Progenitor cell of endocrine pancreas (in vitro differentiated cells): ENCODE measurements at regions not wholly inside any gene's neighbourhood (a gene's known extent, or its start where the extent isn't known, plus 50 kb on each side); places are given as distances from the start of the nearest gene placed in this dataset.

Experiments
- DNase-seq: peaks from one replicate; pipeline ENCODE4 v3.0.0; 2021; ENCODE audit warnings: low spot score; ENCODE audit not compliant: unreplicated experiment
- H3K27ac Mint-ChIP-seq: 2 replicates; pipeline ENCODE4 v1.8.0; 2021; ENCODE audit warnings: mild to moderate bottlenecking, moderate library complexity, mixed read lengths
- H3K27me3 Mint-ChIP-seq: 2 replicates; pipeline ENCODE4 v1.8.0; 2021; ENCODE audit warnings: mixed read lengths
- H3K36me3 Mint-ChIP-seq: 2 replicates; pipeline ENCODE4 v1.8.0; 2022; ENCODE audit warnings: mixed read lengths; ENCODE audit not compliant: insufficient read depth
- H3K4me1 Mint-ChIP-seq: 2 replicates; pipeline ENCODE4 v1.8.0; 2021; ENCODE audit warnings: low read depth, mixed read lengths
- H3K4me3 Mint-ChIP-seq: 2 replicates; pipeline ENCODE4 v1.8.0; 2021; ENCODE audit warnings: low read depth, mild to moderate bottlenecking, moderate library complexity, mixed read lengths
- H3K9me3 Mint-ChIP-seq: 2 replicates; pipeline ENCODE4 v1.8.0; 2021; ENCODE audit warnings: low read depth, mixed read lengths
- TF ChIP-seq, protein P1 (sequence below): fragments of 200-600 bp; sonication (generic); IDR thresholded peaks from one replicate; pipeline ENCODE4 v1.5.0; 2021; ENCODE audit warnings: antibody characterized with exemption, mild to moderate bottlenecking; ENCODE audit not compliant: unreplicated experiment

- peaks cover 10% of the 10 kb centered on the region for H3K27me3 Mint-ChIP-seq
Measured at GRCh38 chr2:23065210-23065609, 319.8 kb upstream of the KLHL29 start.

GRCh38 chr2:23065936-23066335, 319.0 kb upstream of the KLHL29 start:
- H3K36me3 Mint-ChIP-seq = no peaks in the 10 kb centered on the region
- no peak overlapping the region for H3K27ac Mint-ChIP-seq
- H3K4me3 Mint-ChIP-seq = no peak overlapping the region
- H3K4me1 Mint-ChIP-seq = peaks cover 3% of the 10 kb centered on the region
- TF ChIP-seq, protein P1, sequence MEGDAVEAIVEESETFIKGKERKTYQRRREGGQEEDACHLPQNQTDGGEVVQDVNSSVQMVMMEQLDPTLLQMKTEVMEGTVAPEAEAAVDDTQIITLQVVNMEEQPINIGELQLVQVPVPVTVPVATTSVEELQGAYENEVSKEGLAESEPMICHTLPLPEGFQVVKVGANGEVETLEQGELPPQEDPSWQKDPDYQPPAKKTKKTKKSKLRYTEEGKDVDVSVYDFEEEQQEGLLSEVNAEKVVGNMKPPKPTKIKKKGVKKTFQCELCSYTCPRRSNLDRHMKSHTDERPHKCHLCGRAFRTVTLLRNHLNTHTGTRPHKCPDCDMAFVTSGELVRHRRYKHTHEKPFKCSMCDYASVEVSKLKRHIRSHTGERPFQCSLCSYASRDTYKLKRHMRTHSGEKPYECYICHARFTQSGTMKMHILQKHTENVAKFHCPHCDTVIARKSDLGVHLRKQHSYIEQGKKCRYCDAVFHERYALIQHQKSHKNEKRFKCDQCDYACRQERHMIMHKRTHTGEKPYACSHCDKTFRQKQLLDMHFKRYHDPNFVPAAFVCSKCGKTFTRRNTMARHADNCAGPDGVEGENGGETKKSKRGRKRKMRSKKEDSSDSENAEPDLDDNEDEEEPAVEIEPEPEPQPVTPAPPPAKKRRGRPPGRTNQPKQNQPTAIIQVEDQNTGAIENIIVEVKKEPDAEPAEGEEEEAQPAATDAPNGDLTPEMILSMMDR = no peak
- no peaks in the 10 kb centered on the region for H3K9me3 Mint-ChIP-seq
- H3K27me3 Mint-ChIP-seq = peaks cover 16% of the 10 kb centered on the region
- DNase-seq = no peak

More at GRCh38 chr2:23065210-23065609, 319.8 kb upstream of the KLHL29 start:
- no peak for DNase-seq
- Mint-ChIP-seq H3K9me3 (no peaks in the 10 kb centered on the region), H3K4me1 (peaks cover 3% of the 10 kb centered on the region), H3K36me3 (no peaks in the 10 kb centered on the region), H3K27ac (no peak overlapping the region), H3K4me3 (no peak overlapping the region)
- TF ChIP-seq, protein P1 = no peak

- Mint-ChIP-seq H3K27ac (no peak overlapping the region), H3K9me3 (no peaks in the 10 kb centered on the region), H3K4me3 (no peak overlapping the region), H3K27me3 (peaks cover 16% of the 10 kb centered on the region), H3K36me3 (no peaks in the 10 kb centered on the region), H3K4me1 (peaks cover 3% of the 10 kb centered on the region)
- DNase-seq = no peak
- TF ChIP-seq, protein P1 = no peak
Measured at GRCh38 chr2:23066686-23067085, 318.3 kb upstream of the KLHL29 start.

- no peak for DNase-seq
- Mint-ChIP-seq H3K9me3 (no peaks in the 10 kb centered on the region), H3K4me3 (no peak overlapping the region), H3K27me3 (peaks cover 21% of the 10 kb centered on the region), H3K27ac (no peak overlapping the region), H3K36me3 (no peaks in the 10 kb centered on the region), H3K4me1 (peaks cover 3% of the 10 kb centered on the region)
- TF ChIP-seq, protein P1 = no peak
Measured at GRCh38 chr2:23069156-23069555, 315.8 kb upstream of the KLHL29 start.

DNA sequence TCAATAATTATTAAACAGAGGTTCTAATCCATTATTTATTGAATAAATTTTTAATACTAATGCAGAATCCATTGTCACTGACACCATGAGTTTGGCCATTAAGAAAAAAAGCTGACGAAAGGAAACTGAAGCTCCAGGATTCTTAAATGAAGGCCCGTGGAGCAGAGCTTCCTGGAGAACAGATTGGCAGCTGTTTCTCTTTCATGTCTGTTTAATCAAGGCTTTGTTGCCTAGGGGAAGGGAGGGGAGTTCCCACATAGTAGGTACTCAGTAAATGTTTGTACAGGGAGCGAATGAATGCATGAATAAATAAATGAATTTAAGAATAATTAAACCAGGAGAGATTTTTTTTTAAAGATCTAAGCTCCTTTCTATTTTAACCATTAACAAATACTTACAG, 315.1 kb upstream of the KLHL29 start:
- TF ChIP-seq, protein P1 = no peak
- Mint-ChIP-seq H3K36me3 (no peaks in the 10 kb centered on the region), H3K27me3 (peaks cover 27% of the 10 kb centered on the region), H3K4me1 (peaks cover 3% of the 10 kb centered on the region), H3K27ac (no peak overlapping the region), H3K9me3 (no peaks in the 10 kb centered on the region), H3K4me3 (no peak overlapping the region)
- no peak for DNase-seq
